HL-60 (cell line): ENCODE measurements at regions not wholly inside any gene's neighbourhood (a gene's known extent, or its start where the extent isn't known, plus 50 kb on each side); places are given as distances from the start of the nearest gene placed in this dataset.

Experiments used
- CTCF ChIP-seq: IDR thresholded peaks from one replicate; pipeline ENCODE4 v1.5.1; 2011; ENCODE audit warnings: low read length, control low read depth, inconsistent platforms; ENCODE audit not compliant: insufficient read depth
- GABPA ChIP-seq: IDR thresholded peaks from 2 replicates; pipeline ENCODE4 v1.6.1; 2012; ENCODE audit warnings: low read depth
- POLR2AphosphoS5 ChIP-seq: IDR thresholded peaks from 2 replicates; pipeline ENCODE4 v1.6.1; 2012; ENCODE audit warnings: low read depth
- REST ChIP-seq: IDR thresholded peaks from 2 replicates; pipeline ENCODE4 v1.6.1; 2012; ENCODE audit warnings: low read depth; ENCODE audit not compliant: insufficient replicate concordance
- SPI1 ChIP-seq: IDR thresholded peaks from 2 replicates; pipeline ENCODE4 v1.6.1; 2012; ENCODE audit warnings: low read depth, mild to moderate bottlenecking, borderline replicate concordance

GRCh38 chr3:116821371-116821770, 111.8 kb downstream of the TUSC7 start:
- no peak for TF ChIP-seq CTCF
- no peak for TF ChIP-seq GABPA
- no peak for TF ChIP-seq POLR2AphosphoS5
- no peak for TF ChIP-seq REST
- no peak for TF ChIP-seq SPI1
